OCI-M1 (cell line): ENCODE measurements at regions not wholly inside any gene's neighbourhood (a gene's known extent, or its start where the extent isn't known, plus 50 kb on each side); places are given as distances from the start of the nearest gene placed in this dataset.
A peak's percentile ranks its signal among the peaks of the same experiment; 100 is the strongest.

Experiments
- DNase-seq: peaks from one replicate; lab custom pipeline; 2025; lab: John Stamatoyannopoulos, UW

DNA sequence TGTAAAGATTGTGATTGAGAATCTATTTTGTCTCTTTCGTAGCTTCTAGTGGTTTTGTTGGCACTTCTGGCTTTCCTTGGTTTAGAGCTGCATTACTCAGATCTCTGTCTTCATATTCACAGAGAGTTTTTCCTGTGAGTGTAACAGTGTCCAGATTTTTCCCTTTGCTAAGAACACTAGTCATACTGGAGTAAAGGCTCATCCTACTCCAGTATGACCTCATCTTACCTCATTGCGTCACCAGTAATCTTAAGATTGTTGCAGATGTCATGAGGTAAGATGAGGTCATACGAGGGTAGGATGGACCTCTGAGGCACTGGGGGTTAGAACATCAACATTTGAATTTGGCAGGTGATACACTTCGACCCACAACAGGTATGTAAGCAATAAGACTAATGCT, 461.2 kb downstream of the FLRT2 start:
- DNase-seq = no peak

DNA sequence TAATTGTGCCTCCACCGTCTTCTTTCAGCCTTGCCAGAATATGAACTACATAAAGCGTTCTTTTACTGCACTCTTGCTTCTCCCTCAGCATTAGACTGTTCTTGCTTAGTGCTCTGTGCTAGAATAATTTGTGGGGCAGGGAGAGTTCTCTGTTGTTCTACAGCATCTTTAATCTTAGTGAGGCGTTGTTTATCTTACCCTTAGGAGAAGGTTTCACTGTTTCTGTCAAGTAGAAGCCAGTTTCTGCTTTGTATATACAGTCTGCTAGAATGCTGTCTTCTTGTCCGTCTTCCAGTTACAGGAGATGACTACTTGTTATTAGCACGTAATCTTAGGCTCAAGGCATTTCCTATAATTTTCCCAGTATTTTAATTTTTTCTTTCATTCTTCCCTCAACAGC, 458.0 kb downstream of the FLRT2 start:
- DNase-seq = no peak

DNA sequence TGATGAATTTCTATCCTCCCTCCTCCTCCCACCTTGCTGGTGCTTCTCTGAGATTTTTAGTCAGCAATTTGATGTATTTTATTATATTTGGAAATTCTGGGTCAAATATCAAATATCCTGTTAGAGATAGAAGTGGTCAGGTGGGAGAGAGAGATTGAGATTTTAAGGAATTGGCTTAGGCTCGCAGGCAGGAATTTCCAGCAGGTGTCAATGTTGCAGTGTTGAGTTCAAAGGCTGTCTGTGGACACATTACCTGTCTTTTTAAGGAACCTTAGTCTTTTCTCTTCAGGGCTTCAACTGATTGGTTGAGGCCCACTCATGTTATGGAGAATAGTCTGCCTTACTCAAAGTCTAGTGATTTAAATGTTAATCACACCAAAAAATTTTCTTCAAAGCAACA, 457.3 kb downstream of the FLRT2 start:
- no peak for DNase-seq

GRCh38 chr14:85978582-85979250, 448.8 kb downstream of the FLRT2 start:
- peak; percentile 1 for DNase-seq

DNA sequence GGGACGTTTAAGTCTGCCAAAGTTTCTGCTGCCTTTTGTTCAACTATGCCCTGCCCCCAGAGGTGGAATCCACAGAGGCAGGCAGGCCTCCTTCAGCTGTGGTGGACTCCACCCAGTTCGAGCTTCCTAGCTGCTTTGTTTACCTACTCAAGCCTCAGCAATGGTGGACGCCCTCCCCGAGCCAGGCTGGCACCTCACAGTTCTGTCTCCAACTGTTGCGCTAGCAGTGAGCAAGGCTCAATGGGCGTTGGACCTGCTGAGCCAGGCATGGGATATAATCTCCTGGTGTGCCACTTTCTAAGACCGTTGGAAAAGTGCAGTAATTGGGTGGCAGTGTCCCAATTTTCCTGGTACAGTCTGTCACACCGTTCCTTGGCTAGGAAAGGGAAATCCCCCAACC, 444.7 kb downstream of the FLRT2 start:
- DNase-seq = no peak

DNA sequence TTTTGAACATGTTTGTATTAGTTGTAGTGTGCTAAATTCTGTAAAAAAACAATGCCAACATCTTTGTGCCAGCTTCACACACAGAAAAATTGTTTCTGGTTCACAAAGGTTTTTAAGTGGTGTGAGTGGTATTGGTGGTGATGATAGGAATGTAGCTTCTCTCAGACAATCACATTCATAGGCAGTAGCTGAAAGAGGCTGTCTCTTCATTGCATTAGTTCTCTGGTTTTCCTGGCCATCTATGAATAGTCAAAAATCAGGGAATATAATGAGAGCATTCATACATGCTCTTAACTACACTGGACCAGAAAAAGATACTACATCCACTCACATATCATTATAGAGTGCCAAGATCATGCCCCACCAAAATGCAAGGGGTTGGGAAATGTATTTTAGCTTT, 433.5 kb downstream of the FLRT2 start:
- DNase-seq = no peak

- no peak for DNase-seq
Measured at GRCh38 chr14:85960756-85961155, 430.8 kb downstream of the FLRT2 start.

GRCh38 chr14:85959063-85959462, 429.1 kb downstream of the FLRT2 start:
- no peak for DNase-seq

DNA sequence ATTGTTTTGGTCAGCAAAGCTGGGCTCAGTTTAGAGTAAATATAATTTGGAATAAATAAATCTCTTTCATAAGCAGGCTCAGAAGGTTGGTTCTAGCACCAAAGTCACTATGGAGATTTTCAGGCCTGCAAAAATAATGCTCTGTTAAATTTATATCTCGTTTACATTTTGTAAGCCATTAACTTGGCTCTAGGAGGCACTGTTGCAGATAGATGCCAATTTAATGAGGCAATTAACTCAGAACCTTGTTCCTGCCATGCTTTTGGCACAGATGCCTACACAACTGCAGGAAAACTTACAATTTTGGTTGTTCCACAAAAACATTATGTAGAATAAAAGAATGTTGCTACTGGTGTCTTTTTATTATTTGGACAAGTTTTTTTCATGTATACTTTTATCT, 428.1 kb downstream of the FLRT2 start:
- DNase-seq = no peak

- no peak for DNase-seq
Measured at GRCh38 chr14:85953265-85953664, 423.3 kb downstream of the FLRT2 start.

GRCh38 chr14:85948153-85948552, 418.2 kb downstream of the FLRT2 start:
- DNase-seq = no peak

DNA sequence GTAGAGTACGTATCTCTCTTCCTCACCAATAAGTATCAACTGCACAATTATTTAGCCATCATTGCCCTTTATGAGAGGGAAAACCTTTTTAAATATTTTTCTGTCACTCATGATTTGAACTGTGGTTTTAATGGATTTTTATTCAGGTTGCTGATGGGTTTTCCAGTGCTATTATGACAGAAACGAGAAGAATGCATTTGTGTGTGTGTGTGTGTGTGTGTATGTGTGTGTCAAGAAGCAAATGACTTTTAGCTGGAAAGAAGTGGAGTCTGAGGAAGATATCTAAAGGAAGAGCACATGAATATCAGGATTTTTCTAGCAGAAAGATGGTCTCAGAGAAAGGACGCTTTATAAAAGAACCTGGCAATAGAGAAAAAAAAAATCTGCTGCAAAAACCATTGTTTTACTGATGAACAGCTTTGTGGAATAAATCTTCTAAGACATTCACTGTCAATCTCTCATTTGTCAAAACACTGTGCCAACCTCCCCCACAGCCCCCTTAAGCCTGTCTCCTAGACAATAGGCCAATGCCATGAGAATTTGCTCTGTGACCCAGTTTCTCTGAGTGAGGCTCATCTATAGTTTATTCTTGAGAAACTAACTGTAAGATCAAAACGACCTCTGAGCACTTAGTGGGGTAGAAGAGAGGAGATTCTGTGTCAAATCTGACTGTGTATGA, 417.7 kb downstream of the FLRT2 start:
- no peak for DNase-seq

DNA sequence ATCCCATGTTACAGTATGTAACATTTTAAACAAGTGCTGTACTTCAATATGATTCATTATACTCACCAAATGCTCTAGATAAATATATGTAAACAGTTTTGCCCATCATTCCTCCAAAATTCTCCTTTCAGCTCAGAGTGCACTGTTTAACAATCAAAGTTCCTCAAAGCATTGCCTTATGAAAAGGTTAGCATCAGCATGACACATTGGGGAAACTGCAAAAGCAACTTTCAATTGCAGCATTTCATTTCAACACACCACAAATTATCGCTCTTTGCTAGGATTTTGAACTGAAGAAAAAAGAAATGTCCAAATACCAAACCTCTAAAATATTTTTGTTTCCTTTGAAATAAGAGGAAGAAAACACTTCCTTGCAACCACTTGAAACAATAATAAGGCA, 413.2 kb downstream of the FLRT2 start:
- DNase-seq = no peak

- DNase-seq = peak; percentile 85
Measured at GRCh38 chr14:85934886-85935254, 404.9 kb downstream of the FLRT2 start.

DNA sequence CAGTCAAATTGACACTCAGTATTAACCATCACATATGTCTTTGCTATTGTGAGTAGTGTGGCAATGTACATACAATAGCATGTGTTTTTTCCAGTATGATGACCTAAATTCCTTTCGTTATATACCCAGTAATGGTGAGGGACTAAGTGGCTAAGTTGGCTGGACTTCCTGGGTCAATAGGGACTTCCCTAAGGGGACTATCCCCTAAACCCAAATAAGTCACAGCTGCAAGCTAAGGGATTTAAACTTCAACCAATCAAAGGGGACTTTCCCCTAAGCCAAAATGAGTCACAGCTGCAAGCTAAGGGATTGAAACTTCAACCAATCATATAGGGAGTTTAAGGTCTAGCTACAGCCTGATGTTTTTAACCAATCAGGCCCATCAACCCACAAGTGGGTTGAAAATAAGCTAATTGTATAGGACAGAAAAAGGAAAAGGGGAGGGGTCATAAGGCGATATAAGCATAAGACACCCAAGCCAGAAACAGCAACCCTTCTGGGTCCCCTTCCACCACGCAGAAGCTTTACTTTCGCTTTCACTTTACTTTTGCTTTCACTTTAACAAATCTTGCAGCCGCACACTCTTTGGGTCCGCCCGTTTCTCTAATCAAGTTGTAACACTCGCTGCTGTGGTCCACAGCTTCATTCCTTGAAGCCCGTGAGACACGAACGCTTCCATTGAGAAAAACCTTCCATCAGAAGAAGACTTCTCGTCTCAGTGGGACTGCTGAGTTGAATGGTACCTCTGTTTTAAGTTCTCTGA, 404.4 kb downstream of the FLRT2 start:
- peak; percentile 97 for DNase-seq

GRCh38 chr14:85921241-85921640, 391.3 kb downstream of the FLRT2 start:
- no peak for DNase-seq

DNA sequence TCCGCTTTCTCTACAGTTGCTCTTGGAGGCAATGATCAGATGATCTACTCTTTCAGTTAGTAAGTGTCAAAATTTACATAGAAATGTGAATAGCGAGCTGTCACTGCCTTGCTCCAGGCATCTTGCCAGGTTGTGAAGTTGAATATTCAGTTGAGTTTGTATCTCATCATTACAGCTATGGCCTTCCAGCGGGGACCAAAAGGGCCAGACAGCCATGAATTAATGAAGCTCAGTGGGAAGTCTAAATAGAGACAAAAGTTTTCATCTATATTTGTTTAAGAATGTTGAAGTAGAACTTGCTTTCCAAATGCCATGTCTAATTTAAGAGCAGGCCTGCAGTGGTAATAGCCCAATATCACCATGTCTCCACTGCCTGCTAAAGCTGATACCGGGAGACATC, 387.8 kb downstream of the FLRT2 start:
- no peak for DNase-seq

DNA sequence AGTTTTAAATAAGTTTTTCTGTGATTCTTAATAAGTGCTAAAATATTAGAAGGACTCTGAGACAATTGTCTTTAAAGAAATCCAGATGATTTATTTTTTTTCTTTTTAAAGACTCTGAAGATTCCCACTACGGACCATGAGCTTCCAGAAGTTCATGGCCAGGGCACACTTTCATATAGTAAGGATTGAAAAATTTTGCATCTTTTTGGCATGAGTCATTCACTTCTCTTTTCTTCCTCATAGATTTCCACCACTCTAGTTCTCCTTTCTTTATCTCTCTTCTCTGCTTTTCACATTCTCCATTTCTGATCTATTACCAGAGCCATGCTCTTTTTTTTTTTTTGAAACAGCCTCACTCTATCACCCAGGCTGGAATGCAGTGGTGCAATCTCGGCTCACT, 385.8 kb downstream of the FLRT2 start:
- peak; percentile 1 for DNase-seq

DNA sequence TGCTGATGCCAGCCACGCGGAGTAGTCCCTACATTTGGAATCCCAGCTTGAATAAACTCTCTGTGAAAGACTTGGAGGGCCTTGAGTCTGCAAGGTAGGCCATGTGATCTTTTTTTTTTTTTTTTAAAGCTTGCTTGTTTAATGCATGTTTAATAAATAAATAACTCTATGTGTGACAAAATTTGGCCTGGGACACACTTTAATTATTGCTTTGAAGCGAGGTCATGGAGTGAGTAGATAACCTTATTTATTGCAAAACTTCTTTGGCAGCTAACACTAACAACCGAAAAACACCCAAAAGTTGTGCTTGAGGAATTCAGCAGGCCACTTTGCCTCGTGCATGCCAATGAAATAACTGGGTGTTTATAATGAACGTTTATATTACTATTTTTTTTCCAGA, 382.2 kb downstream of the FLRT2 start:
- DNase-seq = no peak

GRCh38 chr14:85911044-85911443, 381.1 kb downstream of the FLRT2 start:
- no peak for DNase-seq

DNA sequence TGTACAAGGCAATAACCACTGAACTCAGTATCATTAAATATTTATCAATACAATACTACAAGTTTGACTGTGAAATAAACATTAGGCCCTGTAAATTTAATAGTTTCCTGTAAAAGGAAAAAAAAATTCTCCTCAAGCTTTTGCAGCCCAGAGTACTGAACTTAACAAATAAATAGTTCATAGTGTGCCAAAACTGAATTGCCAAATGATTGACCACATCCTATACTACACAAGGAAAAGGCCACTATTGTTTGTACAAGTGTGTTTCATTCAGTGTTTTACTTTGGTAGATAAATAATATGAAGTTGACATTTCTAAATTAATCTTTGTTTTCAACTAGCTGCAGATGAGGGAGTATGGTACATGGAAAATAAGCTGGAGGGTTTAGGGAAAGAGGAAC, 379.6 kb downstream of the FLRT2 start:
- DNase-seq = no peak

GRCh38 chr14:85907536-85907935, 377.6 kb downstream of the FLRT2 start:
- DNase-seq = no peak

DNA sequence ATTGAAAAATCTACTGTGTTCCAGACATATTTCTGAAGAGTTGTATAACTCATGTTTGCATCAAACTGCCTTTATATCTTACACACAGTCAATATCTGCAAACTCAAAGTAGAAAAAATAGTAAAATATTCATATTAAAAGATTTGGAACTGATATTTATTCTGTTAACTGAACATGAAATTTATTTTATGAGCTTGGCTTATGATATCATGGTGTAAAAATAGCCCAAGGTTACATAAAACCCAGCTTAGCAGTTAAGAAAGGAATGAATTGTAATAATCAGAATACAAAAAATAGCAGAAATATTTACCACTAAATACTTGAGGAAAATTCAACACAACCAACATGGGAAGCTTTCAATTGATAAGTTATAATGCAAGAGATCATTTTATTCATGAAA, 367.9 kb downstream of the FLRT2 start:
- no peak for DNase-seq
